ENCODE measurements at regions not wholly inside any gene's neighbourhood (a gene's known extent, or its start where the extent isn't known, plus 50 kb on each side); places are given as distances from the start of the nearest gene placed in this dataset.

DNA sequence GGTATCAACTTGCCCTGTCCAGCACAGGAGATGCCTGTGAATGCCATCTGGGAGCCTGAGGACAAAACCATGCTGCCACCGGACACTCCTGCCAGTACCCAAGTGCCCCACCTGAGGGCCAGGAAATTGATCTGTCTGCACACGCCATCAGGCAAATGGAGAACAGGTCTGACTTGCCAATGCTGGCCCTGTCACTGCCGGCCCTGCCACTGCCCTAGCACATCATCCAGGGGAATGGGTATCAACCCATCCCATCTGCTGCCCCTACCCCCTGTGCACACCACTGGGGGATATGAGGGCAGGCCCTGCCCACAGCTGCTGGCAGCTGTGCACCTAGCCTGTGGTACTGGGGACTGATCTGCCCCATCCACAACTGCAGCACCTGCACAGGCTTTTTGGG, 1081.6 kb upstream of the EYS start:
- no peak overlapping the region for H3K4me3 ChIP-seq (ENCODE audit: low read depth in 1 of 2, low read length in 2 of 2)
- no peaks in the 10 kb centered on the region for H3K4me1 ChIP-seq (ENCODE audit: control insufficient read depth in 2 of 2, insufficient read depth in 2 of 2, low read length in 1 of 2)
- no peaks in the 10 kb centered on the region for H3K36me3 ChIP-seq (ENCODE audit: control insufficient read depth in 2 of 2, insufficient read depth in 2 of 2, low read length in 1 of 2)
- H3K27ac ChIP-seq (ENCODE audit: low read depth in 2 of 2, low read length in 1 of 2) = no peak overlapping the region
- H3K27me3 ChIP-seq (ENCODE audit: control insufficient read depth in 1 of 2, insufficient read depth in 2 of 2, low read length in 2 of 2) = no peaks in the 10 kb centered on the region
- WGBS, 2 donors = 87 to 91% methylated on average over 3 of the region's 3 CpGs
- peaks cover 2 to 10% of the 10 kb centered on the region in 2 donors for H3K9me3 ChIP-seq (ENCODE audit: control insufficient read depth in 2 of 2, insufficient read depth in 1 of 2, low read depth in 1 of 2, low read length in 1 of 2)

DNA sequence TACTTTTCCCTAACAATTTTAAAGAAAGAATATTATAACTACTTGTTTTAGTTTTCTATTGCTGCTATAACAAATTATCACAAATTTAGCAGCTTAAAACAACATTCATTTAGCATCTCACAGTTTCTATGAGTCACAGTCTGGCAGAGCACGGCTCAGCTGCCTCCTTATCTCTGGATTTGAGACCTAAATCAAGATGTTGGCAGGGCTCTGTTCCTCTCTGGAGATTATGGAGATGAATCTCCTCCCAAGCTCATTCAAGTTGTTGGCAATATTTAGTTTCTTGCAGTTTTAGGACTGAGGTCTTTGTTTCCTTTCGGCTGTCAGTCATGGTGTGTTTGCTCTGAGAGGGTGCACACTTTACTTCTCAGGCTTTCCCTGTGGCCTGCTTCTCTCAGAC, 1065.8 kb upstream of the EYS start:
- no peaks in the 10 kb centered on the region for H3K27me3 ChIP-seq (ENCODE audit: control insufficient read depth in 1 of 2, insufficient read depth in 2 of 2, low read length in 2 of 2)
- no peak overlapping the region for H3K27ac ChIP-seq (ENCODE audit: low read depth in 2 of 2, low read length in 1 of 2)
- H3K4me3 ChIP-seq (ENCODE audit: low read depth in 1 of 2, low read length in 2 of 2) = no peak overlapping the region
- WGBS, 2 donors = 32 to 40% methylated on average over 2 of the region's 2 CpGs
- H3K36me3 ChIP-seq (ENCODE audit: control insufficient read depth in 2 of 2, insufficient read depth in 2 of 2, low read length in 1 of 2) = no peaks in the 10 kb centered on the region
- H3K4me1 ChIP-seq (ENCODE audit: control insufficient read depth in 2 of 2, insufficient read depth in 2 of 2, low read length in 1 of 2) = no peaks in the 10 kb centered on the region
- H3K9me3 ChIP-seq (ENCODE audit: control insufficient read depth in 2 of 2, insufficient read depth in 1 of 2, low read depth in 1 of 2, low read length in 1 of 2) = no peaks in the 10 kb centered on the region

DNA sequence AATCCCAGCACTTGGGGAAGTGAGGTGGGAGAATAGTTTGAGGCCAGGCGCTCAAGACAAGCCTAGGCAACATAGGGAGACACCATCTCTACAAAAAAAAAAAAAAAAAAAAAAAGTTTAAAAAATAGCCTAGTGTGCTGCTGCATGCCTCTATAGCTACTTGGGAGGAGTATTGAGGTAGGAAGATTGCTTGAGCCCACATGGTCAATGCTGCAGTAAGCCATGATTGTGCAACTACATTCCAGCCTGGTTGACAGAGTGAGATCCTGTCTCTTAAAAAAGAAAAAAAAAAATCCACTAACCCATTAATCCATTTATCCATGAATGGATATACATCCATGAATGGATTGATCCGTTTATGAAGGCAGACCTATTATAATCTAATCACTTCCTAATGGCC, 1064.6 kb upstream of the EYS start:
- no peaks in the 10 kb centered on the region for H3K27me3 ChIP-seq (ENCODE audit: control insufficient read depth in 1 of 2, insufficient read depth in 2 of 2, low read length in 2 of 2)
- no peak overlapping the region for H3K27ac ChIP-seq (ENCODE audit: low read depth in 2 of 2, low read length in 1 of 2)
- no peaks in the 10 kb centered on the region for H3K36me3 ChIP-seq (ENCODE audit: control insufficient read depth in 2 of 2, insufficient read depth in 2 of 2, low read length in 1 of 2)
- no peak overlapping the region for H3K4me3 ChIP-seq (ENCODE audit: low read depth in 1 of 2, low read length in 2 of 2)
- H3K9me3 ChIP-seq (ENCODE audit: control insufficient read depth in 2 of 2, insufficient read depth in 1 of 2, low read depth in 1 of 2, low read length in 1 of 2) = no peaks in the 10 kb centered on the region
- H3K4me1 ChIP-seq (ENCODE audit: control insufficient read depth in 2 of 2, insufficient read depth in 2 of 2, low read length in 1 of 2) = no peaks in the 10 kb centered on the region
- whole genome bisulfite sequencing, 2 donors = 78 to 86% methylated on average over 2 of the region's 2 CpGs

DNA sequence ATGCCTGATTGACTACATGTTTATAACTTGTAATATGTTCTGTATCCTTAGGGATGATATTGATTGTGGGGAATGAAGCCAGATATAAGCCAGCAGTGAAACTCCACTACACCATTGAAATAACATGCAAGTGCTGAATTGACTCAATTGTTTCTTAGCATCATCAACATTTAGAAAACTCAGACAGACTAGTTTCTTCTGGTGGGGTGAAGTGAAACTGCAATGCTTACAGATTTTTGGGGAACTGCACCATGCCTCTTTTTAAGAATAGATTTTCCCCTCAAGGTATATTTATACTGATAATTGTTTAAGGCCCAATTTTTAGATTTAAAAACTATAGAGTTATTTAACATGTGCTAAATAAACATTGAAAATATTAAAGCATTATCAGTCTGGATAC, 1044.6 kb upstream of the EYS start:
- Histone ChIP-seq H3K4me3 (ENCODE audit: low read depth in 1 of 2, low read length in 2 of 2) (no peak overlapping the region), H3K9me3 (ENCODE audit: control insufficient read depth in 2 of 2, insufficient read depth in 1 of 2, low read depth in 1 of 2, low read length in 1 of 2) (peaks cover 4 to 5% of the 10 kb centered on the region in 2 donors), H3K27me3 (ENCODE audit: control insufficient read depth in 1 of 2, insufficient read depth in 2 of 2, low read length in 2 of 2) (no peaks in the 10 kb centered on the region)

DNA sequence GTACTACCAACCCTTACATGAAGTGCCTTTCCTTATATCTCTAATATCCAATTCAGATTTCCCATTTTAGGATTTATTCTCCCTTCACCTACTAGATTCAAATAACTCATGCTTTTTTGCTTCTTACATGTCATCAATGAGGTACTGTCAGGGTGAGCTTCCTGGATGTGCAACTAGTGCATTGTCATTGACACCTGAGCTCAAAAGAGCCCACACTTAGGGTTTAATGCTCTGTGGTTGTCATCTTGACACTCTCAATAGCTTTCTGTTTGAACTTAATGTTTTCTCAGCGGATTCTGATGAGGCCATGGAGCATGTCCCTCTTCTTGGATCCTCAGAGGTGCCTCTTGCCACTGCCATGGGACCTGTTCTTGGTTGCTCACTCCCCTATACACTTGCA, 1033.3 kb upstream of the EYS start:
- Histone ChIP-seq H3K9me3 (ENCODE audit: control insufficient read depth in 2 of 2, insufficient read depth in 1 of 2, low read depth in 1 of 2, low read length in 1 of 2) (peaks cover 4 to 5% of the 10 kb centered on the region in 2 donors), H3K27ac (ENCODE audit: low read depth in 2 of 2, low read length in 1 of 2) (no peak overlapping the region), H3K4me3 (ENCODE audit: low read depth in 1 of 2, low read length in 2 of 2) (no peak overlapping the region), H3K27me3 (ENCODE audit: control insufficient read depth in 1 of 2, insufficient read depth in 2 of 2, low read length in 2 of 2) (no peaks in the 10 kb centered on the region), H3K4me1 (ENCODE audit: control insufficient read depth in 2 of 2, insufficient read depth in 2 of 2, low read length in 1 of 2) (no peaks in the 10 kb centered on the region), H3K36me3 (ENCODE audit: control insufficient read depth in 2 of 2, insufficient read depth in 2 of 2, low read length in 1 of 2) (no peaks in the 10 kb centered on the region)
- WGBS, 2 donors = 52 to 53% methylated on average over 1 of the region's 1 CpG

More for the DNA sequence above, 1044.6 kb upstream of the EYS start:
- H3K27ac ChIP-seq (ENCODE audit: low read depth in 2 of 2, low read length in 1 of 2) = no peak overlapping the region
- H3K36me3 ChIP-seq (ENCODE audit: control insufficient read depth in 2 of 2, insufficient read depth in 2 of 2, low read length in 1 of 2) = no peaks in the 10 kb centered on the region
- H3K4me1 ChIP-seq (ENCODE audit: control insufficient read depth in 2 of 2, insufficient read depth in 2 of 2, low read length in 1 of 2) = no peaks in the 10 kb centered on the region

DNA sequence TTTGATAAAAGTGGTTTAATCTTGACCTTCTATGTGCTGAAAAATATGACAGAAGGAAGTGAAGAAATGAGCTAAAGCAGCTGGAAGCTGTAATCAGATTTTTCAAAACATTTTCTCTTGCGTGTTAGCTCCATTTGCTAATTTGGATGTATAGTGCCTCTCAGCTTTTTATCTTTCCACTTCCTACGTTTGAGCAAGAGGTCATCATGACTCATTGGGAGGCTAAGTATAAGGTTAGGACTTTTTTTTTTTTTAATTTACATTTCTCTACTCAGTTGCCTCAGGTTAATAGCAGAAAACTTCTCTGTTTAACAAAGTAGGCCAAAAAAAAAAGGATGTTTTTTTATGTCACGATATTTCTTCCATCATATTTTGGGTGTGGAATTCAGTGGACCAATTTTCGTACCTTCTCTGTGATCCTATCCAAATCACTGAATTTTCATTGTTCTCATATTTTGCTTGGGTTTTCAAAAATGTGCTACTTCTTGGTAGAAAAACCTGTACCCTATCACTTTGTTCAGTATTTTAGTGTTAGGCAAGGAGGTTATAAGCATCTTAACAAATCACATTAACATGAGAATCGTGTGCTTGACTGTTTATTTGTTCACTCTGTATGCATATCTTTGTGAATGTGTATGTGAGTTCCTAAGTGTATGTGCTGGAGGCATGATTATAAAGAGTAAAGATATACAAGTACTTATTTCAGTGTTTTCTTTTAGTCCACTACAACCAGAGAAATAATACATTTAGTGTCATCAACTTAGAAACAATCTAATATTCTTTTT, 1028.3 kb upstream of the EYS start:
- Histone ChIP-seq H3K4me3 (ENCODE audit: low read depth in 1 of 2, low read length in 2 of 2) (no peak overlapping the region), H3K4me1 (ENCODE audit: control insufficient read depth in 2 of 2, insufficient read depth in 2 of 2, low read length in 1 of 2) (no peaks in the 10 kb centered on the region), H3K9me3 (ENCODE audit: control insufficient read depth in 2 of 2, insufficient read depth in 1 of 2, low read depth in 1 of 2, low read length in 1 of 2) (peaks cover 0 to under 1% of the 10 kb centered on the region in 2 donors), H3K27me3 (ENCODE audit: control insufficient read depth in 1 of 2, insufficient read depth in 2 of 2, low read length in 2 of 2) (no peaks in the 10 kb centered on the region), H3K36me3 (ENCODE audit: control insufficient read depth in 2 of 2, insufficient read depth in 2 of 2, low read length in 1 of 2) (no peaks in the 10 kb centered on the region), H3K27ac (ENCODE audit: low read depth in 2 of 2, low read length in 1 of 2) (no peak overlapping the region)
- 52 to 55% methylated on average over 5 of the region's 5 CpGs for WGBS, 2 donors

DNA sequence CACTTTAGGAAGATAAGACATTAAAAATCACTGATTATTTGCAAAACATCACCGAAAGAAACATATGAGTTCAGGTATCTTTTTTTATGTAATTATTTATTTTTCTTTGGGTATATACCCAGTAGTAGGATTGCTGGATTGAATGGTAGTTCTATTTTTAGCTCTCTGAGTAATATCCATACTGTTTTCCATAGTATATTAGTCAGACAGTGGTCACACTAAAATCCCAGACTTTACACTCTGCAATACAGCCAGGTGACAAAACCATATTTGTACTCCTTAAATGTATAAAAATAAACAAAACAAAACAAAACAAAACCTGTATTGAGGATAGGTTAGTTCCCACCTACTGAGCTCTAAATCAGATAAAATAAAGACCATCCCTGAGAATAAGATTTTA, 1024.3 kb upstream of the EYS start:
- WGBS, 2 donors = 84 to 86% methylated on average over 1 of the region's 1 CpG

DNA sequence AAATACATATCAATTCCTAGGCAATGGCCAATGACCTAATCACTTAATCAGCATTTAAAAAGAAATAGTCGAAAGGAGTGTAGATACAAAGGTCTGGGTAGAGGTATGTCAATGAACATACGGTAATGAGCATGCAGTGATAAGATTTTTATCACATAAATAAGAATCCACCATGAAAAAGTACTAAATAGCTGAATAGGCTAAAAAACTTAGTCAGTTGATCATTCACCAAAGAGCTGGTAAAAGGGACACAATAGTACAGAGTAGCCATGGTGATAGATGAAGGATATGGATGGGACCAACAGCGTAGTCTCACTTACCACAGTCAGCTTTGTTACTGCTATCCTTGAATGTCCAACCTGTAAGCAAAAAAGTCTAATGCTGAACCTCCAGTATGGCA, 1018.6 kb upstream of the EYS start:
- Histone ChIP-seq H3K4me1 (ENCODE audit: control insufficient read depth in 2 of 2, insufficient read depth in 2 of 2, low read length in 1 of 2) (no peaks in the 10 kb centered on the region), H3K36me3 (ENCODE audit: control insufficient read depth in 2 of 2, insufficient read depth in 2 of 2, low read length in 1 of 2) (no peaks in the 10 kb centered on the region), H3K27ac (ENCODE audit: low read depth in 2 of 2, low read length in 1 of 2) (no peak overlapping the region), H3K4me3 (ENCODE audit: low read depth in 1 of 2, low read length in 2 of 2) (no peak overlapping the region), H3K9me3 (ENCODE audit: control insufficient read depth in 2 of 2, insufficient read depth in 1 of 2, low read depth in 1 of 2, low read length in 1 of 2) (peaks cover 0 to 2% of the 10 kb centered on the region in 2 donors), H3K27me3 (ENCODE audit: control insufficient read depth in 1 of 2, insufficient read depth in 2 of 2, low read length in 2 of 2) (no peaks in the 10 kb centered on the region)
- 82 to 83% methylated on average over 3 of the region's 3 CpGs for WGBS, 2 donors

More for the DNA sequence above, 1024.3 kb upstream of the EYS start:
- no peaks in the 10 kb centered on the region for H3K36me3 ChIP-seq (ENCODE audit: control insufficient read depth in 2 of 2, insufficient read depth in 2 of 2, low read length in 1 of 2)
- no peaks in the 10 kb centered on the region for H3K27me3 ChIP-seq (ENCODE audit: control insufficient read depth in 1 of 2, insufficient read depth in 2 of 2, low read length in 2 of 2)
- no peak overlapping the region for H3K4me3 ChIP-seq (ENCODE audit: low read depth in 1 of 2, low read length in 2 of 2)
- peaks cover 0 to 2% of the 10 kb centered on the region in 2 donors for H3K9me3 ChIP-seq (ENCODE audit: control insufficient read depth in 2 of 2, insufficient read depth in 1 of 2, low read depth in 1 of 2, low read length in 1 of 2)
- H3K4me1 ChIP-seq (ENCODE audit: control insufficient read depth in 2 of 2, insufficient read depth in 2 of 2, low read length in 1 of 2) = no peaks in the 10 kb centered on the region
- no peak overlapping the region for H3K27ac ChIP-seq (ENCODE audit: low read depth in 2 of 2, low read length in 1 of 2)

DNA sequence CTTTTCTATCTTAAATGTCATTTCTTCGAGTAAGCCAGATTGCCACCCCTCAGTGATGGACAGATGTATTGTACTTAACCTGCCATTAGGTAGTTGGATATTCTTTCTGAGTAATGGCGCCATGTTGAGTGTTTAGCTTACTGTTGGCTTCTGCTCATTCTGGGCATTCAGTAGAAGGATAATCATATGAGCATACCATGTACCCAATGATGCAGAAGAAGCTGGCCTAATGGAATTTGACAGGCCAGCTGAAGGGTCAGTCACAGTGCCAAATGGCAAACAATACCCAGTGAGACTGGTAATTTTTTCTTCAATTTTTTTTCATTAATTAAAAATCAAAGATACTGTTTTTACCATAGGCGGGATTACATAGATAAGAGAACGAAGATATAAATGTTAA, 1010.8 kb upstream of the EYS start:
- no peaks in the 10 kb centered on the region for H3K27me3 ChIP-seq (ENCODE audit: control insufficient read depth in 1 of 2, insufficient read depth in 2 of 2, low read length in 2 of 2)
- 88 to 89% methylated on average over 4 of the region's 4 CpGs for WGBS, 2 donors
- H3K4me3 ChIP-seq (ENCODE audit: low read depth in 1 of 2, low read length in 2 of 2) = no peak overlapping the region
- H3K4me1 ChIP-seq (ENCODE audit: control insufficient read depth in 2 of 2, insufficient read depth in 2 of 2, low read length in 1 of 2) = no peaks in the 10 kb centered on the region
- no peak overlapping the region for H3K27ac ChIP-seq (ENCODE audit: low read depth in 2 of 2, low read length in 1 of 2)
- H3K9me3 ChIP-seq (ENCODE audit: control insufficient read depth in 2 of 2, insufficient read depth in 1 of 2, low read depth in 1 of 2, low read length in 1 of 2) = no peaks in the 10 kb centered on the region
- no peaks in the 10 kb centered on the region for H3K36me3 ChIP-seq (ENCODE audit: control insufficient read depth in 2 of 2, insufficient read depth in 2 of 2, low read length in 1 of 2)

DNA sequence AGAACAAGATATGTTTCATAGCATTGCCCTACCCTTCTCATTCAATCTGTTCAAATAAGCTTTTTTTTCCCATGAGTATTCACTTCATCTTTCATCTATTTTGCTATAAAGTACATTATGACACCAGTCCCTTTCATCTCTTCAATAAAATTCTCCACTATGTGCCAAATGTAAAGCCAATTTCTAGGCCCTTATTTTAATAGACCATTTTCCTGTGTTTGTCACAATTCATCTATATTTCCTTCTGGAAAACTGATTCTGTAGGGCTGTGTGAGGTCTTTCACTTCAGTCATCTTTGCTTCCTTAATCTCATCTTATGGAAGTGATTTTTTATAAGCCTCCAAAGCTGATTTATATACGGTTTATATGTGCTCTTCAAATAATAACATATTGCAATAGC, 992.4 kb upstream of the EYS start:
- no peak overlapping the region for H3K4me3 ChIP-seq (ENCODE audit: low read depth in 1 of 2, low read length in 2 of 2)
- no peaks in the 10 kb centered on the region for H3K36me3 ChIP-seq (ENCODE audit: control insufficient read depth in 2 of 2, insufficient read depth in 2 of 2, low read length in 1 of 2)
- no peak overlapping the region for H3K27ac ChIP-seq (ENCODE audit: low read depth in 2 of 2, low read length in 1 of 2)
- 36 to 51% methylated on average over 1 of the region's 1 CpG for WGBS, 2 donors
- no peaks in the 10 kb centered on the region for H3K27me3 ChIP-seq (ENCODE audit: control insufficient read depth in 1 of 2, insufficient read depth in 2 of 2, low read length in 2 of 2)
- no peaks in the 10 kb centered on the region for H3K4me1 ChIP-seq (ENCODE audit: control insufficient read depth in 2 of 2, insufficient read depth in 2 of 2, low read length in 1 of 2)
- peaks cover 0 to 3% of the 10 kb centered on the region in 2 donors for H3K9me3 ChIP-seq (ENCODE audit: control insufficient read depth in 2 of 2, insufficient read depth in 1 of 2, low read depth in 1 of 2, low read length in 1 of 2)

All from esophagus (tissue), 2 donors.